ENCODE measurements at regions not wholly inside any gene's neighbourhood (a gene's known extent, or its start where the extent isn't known, plus 50 kb on each side); places are given as distances from the start of the nearest gene placed in this dataset.

DNA sequence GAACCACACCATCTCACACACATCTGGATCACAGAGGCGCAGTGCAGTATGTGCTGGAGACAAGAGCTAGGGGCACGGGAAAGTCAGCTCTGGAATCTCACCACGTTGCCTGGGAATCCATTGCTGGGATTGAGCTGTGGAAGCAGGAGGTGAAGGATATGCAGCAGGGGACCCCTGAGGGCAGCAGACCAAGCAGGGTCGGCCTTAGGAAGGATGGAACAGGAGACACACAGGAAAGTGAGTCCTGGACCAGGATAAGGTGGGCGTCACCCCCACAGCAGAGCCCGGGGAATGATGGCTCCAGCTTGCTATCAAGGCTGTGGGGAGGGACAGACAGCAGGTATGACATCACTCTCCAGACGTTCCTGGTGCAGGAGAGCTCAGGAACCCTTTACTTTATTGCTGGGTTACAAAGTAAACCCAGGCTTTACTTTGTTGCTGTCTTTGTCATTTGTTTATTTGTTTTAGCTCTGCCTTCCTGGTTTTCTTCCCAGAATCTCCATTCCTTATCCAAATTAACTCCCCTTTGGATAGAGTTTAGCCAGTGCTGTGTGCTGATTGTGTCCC is 329.8 kb upstream of the MYT1L start:
- ATAC-seq (ENCODE audit: low FRiP score) (no peak), DNase-seq (ENCODE audit: low spot score) (no peak)
- no peak for TF ChIP-seq CTCF (IDR thresholded peaks at IDR 0.05)

GRCh38 chr2:2657121-2657962 is 326.3 kb upstream of the MYT1L start:
- DNase-seq (ENCODE audit: low spot score) (no peak), ATAC-seq (ENCODE audit: low FRiP score) (no peak)
- no peak for TF ChIP-seq CTCF (IDR thresholded peaks at IDR 0.05)

GRCh38 chr2:2656115-2657011 is 325.3 kb upstream of the MYT1L start:
- DNase-seq (ENCODE audit: low spot score) (no peak), ATAC-seq (ENCODE audit: low FRiP score) (no peak)
- TF ChIP-seq CTCF (IDR thresholded peaks at IDR 0.05), result no peak

DNA sequence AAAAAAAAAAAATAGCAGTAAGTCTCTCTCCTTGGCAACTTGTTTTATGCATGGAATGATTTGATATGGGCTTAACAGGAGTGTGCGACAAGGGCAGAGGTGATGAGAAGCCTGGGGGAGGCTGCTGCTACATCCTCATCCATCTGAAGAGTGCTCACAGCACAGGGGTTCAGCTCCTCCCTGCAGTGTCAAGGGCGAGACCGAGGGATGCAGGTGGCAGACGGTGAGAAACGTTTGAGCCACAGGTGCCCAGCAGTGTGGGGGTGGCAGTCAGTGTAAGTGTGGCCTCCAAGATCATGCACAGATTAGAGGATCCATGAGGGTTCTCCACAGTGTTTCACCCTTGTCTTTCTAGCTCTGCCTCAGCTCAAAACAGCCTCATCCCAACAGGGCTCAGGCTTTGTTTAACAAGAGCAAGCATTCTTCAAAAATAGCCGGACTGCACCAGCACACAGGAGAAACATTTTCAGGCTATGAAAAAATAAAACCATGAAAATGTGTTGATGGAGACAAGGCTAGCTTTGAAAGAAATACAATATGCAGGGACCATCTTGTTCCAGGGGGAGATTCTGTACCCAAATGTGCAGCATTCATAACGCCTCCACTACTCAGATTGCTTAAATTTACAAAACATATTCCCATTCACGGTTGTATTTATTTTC is 324.5 kb upstream of the MYT1L start:
- ATAC-seq (ENCODE audit: low FRiP score) (no peak), DNase-seq (ENCODE audit: low spot score) (no peak)
- no peak for TF ChIP-seq CTCF (IDR thresholded peaks at IDR 0.05)

- ATAC-seq (ENCODE audit: low FRiP score), result no peak
- no peak for DNase-seq (ENCODE audit: low spot score)
- no peak for TF ChIP-seq CTCF (IDR thresholded peaks at IDR 0.05)
These were observed 322.2 kb upstream of the MYT1L start for GRCh38 chr2:2653231-2653630.

DNA sequence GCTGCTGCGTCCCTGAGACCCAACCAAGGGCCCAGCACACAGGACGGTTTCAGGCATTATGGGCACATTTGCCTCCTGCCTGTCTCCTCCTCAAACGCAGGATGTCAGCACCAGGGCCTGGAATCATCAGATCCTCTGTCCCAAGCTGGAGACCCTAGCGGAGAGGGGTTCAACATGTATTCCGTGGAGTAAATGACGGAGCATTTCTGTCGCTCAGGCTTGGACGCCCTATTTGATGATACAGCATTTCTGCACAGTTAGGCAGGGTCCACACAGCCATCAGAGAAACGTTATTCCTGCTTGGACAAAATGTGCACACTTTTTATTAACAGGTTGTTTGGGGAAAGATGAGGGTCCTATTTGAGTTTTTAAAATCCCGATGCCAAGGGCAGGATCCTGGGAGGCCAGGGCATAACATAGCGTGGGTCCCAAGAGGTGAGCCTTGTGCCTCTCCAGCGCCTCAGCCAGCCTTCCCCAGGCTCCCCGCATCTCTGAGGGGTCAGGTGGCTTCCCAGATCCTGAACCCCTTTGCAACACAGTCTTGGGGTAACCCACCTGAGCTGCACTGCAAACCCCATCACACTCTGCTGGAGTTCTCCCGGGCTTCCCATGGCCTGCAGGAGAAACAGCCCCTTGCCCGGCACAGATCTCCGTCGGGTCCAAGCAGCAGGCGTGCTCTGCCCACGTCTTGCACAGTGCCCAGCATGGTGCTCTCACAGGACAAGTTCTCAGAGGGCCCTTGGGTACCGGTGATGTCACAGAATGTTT is 319.7 kb upstream of the MYT1L start:
- DNase-seq (ENCODE audit: low spot score), result no peak
- TF ChIP-seq CTCF (IDR thresholded peaks at IDR 0.05), result no peak
- no peak for ATAC-seq (ENCODE audit: low FRiP score)
